Muscle of arm (tissue), 1 donor: ENCODE measurements at regions not wholly inside any gene's neighbourhood (a gene's known extent, or its start where the extent isn't known, plus 50 kb on each side); places are given as distances from the start of the nearest gene placed in this dataset.

ENCODE experiments used
- DNase-seq: peaks from one replicate; pipeline ENCODE4 v3.0.0-alpha.2; 2013

DNA sequence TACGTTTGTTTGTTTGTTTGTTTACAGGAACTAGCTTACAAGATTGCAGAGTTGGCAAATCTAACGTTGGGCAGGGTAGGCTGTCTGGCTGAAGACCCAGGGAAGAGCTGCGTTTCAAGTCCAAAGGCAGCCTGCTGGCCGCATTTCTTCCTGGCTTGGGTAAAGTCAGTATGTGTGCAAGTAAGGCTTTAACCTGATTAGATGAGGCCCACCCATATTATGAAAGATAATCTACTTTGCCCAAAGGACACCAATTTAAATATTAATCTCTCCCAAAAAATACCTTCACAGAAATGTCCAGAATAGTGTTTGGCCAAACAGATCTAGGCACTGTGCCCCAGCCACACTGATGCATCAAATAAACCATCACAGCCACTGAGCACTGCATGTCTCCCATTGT lies 228.9 kb upstream of the HABP2 start:
- no peak for DNase-seq

DNA sequence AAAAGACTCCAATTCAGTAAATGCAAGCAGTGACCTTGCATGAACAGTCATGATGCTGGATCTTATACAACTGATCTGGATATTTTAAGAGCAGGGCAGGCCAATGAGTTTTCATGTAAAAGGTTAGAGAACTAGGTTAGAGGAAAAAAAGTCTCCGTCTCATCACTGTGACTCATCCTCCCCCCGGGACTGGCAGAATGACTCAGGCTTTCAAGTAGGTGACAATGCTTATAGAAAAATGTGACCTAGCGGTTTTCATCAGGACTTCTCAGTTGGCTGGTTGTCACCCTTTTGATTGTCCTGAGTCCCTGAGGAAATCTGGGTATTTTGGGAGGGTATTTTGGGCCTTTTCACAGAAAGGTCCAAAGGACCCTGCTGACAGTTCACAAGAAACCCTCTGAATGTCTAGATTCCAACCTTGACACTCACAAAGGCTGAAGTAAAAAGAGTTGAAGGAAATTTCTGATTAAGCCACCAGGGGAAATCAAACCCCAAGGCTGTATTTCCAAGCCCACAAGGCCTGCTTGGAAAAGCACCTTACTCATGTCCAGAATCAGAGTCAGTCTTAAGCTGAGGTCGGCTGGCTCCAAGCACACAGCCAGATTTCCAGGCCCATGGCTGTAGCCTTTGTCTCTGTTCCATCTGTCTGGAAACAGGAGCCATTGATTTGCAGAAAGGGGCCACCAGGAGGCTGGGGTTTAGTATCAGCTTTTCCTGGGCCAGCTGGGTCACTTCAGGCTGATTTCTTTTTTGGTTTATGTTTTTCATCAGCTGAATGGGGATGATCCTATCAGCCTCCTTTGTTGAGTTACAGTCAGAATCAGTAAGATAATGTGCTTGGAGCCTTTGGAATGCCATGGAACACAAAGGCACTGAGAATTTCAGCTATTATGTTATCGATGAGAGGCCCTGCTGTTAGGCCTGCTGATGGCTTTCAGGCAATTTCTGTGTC lies 226.4 kb upstream of the HABP2 start:
- DNase-seq: no peak

GRCh38 chr10:113329121-113329596 lies 223.7 kb upstream of the HABP2 start:
- no peak for DNase-seq

DNA sequence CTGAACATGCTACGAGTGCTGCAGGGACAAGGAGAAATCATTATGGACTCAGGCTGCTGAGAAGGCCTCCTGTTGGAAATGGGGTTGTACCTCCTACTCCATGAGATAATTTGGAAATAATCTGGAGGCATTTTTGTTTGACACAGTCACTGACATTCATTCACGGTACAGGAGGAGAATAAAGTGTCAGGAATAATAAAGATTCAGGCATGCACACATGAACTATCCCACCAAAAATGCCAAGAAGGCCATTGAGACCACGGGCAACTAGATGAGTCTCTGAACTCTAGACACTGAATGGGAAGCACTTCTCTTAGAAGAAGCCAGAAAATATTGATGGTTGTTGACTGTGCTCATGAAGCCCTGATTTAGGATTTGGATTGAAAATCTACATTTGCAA lies 220.9 kb upstream of the HABP2 start:
- DNase-seq: no peak

DNA sequence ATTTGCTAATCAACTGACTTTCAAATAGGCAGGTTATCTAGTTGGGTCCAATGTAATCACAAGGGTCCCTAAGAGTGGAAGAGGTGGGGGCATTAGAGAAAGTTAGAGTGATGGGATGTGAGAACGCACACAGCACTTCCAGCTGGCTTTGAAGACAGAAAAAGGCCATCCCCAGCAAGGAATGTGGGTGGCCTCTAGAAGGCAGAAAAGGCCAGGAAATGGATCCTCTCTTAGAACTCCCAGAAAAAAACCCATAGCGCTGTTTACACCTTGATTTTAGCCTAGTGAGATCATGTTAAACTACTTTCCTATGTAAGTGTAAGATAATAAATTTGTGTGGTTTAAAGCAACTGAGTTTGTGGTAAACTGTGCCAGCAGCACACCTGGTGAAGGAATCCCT lies 219.5 kb upstream of the HABP2 start:
- DNase-seq: no peak

GRCh38 chr10:113335592-113335991 lies 217.3 kb upstream of the HABP2 start:
- no peak for DNase-seq

DNA sequence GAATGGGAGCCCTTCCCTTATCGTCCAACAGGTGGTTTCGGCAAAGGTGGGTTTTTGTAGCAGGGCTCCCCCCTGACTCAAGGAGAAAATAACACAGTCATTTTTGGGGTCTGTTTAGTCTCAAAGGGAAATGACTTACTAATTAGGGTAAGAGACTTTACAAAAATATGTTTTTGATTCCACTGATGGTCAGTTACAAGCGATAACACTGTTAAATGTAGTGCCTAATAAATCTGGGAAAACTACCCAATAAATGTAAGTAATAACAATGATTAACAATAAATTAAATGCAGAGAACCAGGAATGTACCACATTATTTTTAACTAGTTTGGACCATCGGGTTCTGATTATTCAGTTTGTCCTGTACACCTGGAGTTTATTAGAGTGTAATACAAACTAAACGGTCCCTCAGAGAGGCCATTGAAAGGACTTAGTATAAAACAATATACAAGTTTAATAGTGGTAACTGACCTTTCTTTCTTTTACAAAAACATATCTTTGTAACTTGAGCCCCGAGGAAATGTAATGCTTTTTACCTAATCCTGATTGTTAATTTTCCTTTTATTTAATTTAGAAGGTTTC lies 216.2 kb upstream of the HABP2 start:
- DNase-seq: no peak

GRCh38 chr10:113337142-113337541 lies 215.7 kb upstream of the HABP2 start:
- no peak for DNase-seq

DNA sequence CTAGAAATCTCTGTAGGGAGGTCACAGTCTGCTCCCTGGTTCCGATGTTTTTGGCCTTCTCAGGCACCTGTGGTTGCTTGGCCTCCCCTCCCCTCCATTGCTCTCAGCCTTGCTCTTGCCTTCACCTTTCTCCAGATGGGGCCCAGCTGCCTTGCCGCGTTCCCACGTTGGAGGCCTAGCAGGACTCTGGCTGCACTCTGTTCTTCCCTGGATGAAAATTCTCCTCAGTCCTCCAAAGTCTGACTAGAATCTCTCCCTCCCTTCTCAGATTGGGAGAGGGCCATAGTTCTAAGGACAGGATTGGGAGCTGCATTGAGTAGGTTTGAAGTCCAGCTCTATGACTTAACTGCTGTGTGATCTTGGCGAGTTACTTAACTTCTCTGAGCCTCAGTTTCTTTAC lies 213.7 kb upstream of the HABP2 start:
- DNase-seq: no peak

DNA sequence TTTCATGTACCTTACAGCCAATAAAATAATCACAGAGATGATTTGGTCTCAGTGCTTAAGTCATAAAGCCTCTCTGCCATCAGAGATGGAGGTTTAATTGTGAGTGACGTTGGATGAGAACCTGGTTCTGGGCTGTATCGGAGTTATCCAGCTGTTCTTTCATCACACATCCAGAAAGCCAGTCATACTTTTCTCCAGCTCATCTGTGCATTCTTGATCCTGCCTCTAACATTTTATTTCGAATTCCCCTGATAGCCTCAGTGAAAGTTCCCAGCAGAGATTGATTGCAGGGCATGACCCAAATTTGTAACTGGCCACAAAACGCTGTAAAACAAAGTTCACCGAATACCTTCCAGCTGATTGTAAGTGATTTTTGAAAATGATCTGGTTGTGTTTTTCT lies 212.6 kb upstream of the HABP2 start:
- peak; percentile 60 for DNase-seq

DNA sequence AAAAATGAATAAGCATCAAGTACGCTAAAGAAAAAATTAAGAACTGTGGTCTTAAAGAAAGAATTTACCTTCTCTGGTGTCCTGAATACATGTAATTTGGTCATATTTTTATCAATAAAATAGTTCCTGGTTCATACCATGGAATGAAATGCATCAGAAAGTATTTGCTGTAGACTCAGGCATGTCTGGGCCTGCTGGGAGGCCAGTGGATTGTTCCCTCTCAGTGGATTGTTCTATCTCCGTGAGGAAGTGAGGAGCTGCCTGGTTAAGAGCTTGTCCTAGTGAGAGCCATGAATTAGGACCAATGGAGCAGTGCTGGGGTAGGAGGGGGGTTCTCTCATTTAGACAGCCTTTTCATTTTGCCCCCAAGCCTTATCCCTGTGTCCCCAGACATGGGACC lies 211.7 kb upstream of the HABP2 start:
- no peak for DNase-seq

DNA sequence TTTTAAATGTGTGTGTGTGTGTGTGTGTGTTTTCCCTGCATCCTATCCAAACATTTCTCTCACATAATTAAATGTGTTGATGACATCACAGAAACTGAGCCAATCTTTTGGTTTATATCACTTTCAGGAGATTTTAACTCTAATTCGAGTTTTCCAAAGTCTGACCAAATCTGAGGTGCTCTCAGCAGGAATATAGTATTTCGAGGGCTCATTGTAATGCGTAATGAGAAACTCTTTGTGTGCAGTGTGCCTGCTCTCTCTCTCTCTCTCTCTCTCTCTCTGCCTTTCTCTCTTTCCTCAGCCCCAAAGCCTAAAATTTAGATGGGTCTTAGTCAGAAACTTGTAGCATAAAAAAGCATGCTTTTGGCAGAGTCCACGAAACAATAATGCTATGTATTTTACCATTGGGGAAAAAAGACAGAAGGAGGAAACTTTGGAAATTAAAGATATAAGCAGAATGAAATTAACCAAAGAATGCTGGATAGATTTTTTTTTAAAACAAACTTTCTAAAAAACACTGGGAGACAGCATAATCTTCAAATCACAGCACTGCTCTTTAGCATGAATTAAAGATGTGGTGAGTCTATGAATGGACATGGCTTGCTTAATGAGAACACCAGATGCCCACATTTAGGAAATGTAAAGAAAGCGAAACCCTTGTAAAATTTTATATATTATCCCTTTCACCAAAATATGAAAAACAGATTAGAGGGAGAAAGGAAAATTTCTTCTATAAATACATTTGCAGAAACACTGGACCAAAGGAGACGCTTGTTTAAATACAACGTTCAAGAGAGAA lies 206.8 kb upstream of the HABP2 start:
- DNase-seq: no peak

GRCh38 chr10:113347508-113347907 lies 205.3 kb upstream of the HABP2 start:
- no peak for DNase-seq

DNA sequence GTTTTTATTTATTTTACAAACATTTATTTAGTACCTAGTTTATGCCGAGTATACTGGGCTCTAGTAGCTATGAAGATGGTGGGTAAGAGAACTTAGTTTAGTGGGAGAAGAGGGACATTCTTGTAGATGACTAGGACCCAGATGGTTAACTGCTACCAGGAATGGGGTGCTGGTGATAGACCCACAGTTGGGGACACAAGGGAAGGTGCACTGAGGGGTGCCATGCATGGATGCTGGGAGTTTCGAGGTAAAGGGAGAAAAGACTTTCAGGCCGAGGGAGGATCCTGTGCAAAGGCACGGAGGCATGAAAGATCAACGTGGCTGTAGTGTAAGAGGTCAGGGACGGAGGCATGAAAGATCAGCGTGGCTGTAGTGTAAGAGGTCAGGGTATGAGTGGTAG lies 204.2 kb upstream of the HABP2 start:
- no peak for DNase-seq

DNA sequence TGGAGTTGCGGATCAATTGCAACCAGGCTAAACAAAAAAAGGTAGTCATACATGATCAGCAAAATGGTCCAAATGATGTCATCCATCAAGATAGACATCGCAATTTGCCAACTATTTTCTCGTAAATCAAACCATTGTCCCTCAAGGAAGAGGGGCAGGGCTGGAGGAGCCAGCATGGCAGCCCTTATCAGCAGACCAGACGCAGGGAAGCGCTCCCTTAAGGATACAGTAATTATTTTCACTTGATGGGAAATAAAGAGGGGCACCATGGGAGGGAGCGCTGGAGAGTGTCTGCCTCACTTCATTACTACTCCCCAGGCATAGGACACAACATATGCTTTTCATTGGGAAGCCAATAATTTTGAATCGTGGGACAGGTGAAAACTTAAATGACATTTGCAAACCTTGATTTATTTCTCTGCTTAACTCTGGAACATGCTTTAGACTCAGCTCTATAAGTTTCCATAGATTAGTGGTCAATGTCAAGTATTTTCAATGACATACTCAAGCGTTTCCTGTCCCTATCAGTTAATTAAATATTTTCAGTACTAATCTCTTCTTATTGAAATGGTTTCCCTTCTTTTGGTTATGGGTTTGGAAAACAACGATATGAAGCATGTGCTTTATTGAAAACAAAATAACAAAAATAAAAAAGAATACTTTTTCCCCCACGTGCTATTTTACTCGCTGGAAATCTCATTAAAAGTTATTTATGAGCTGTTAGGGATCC lies 202.4 kb upstream of the HABP2 start:
- no peak for DNase-seq

GRCh38 chr10:113354711-113355110 lies 198.1 kb upstream of the HABP2 start:
- DNase-seq: no peak

GRCh38 chr10:113356794-113357680 lies 195.8 kb upstream of the HABP2 start:
- DNase-seq: no peak

- DNase-seq: no peak
Measured at GRCh38 chr10:113357681-113358300, 195.1 kb upstream of the HABP2 start.

GRCh38 chr10:113359655-113360054 lies 193.2 kb upstream of the HABP2 start:
- DNase-seq: no peak

- no peak for DNase-seq
Measured at GRCh38 chr10:113360870-113361269, 192.0 kb upstream of the HABP2 start.
